A549 (cell line): ENCODE measurements at regions not wholly inside any gene's neighbourhood (a gene's known extent, or its start where the extent isn't known, plus 50 kb on each side); places are given as distances from the start of the nearest gene placed in this dataset.

Experiments
- ATAC-seq, 2 experiments: fragments of 200-7000 bp in 1 of 2; fragments of >200 bp in 1 of 2; cut with Nextera tagmentation in 1 of 2; cut with Tn5 transposase in 1 of 2; 3 replicates each; pipeline versions ENCODE4 v1.8.0 to v1.9.1; 2018 to 2020; ENCODE audit warnings: mild to moderate bottlenecking in 1 of 2, moderate library complexity in 1 of 2
- CTCF ChIA-PET: fragments of 300-600 bp; sonication (Branson Sonifier 250); formaldehyde crosslinking; extraction: SDS; loops from one replicate; lab custom pipeline; 2021; ENCODE audit warnings: antibody characterized with exemption, inconsistent platforms; lab: Yijun Ruan, JAX
- POLR2A ChIA-PET: fragments of 350-600 bp; formaldehyde crosslinking; extraction: SDS; loops from one replicate; lab custom pipeline; 2021; ENCODE audit warnings: antibody characterized with exemption, inconsistent platforms; lab: Yijun Ruan, JAX
- DNase-seq, 2 experiments: peaks; one replicate each; pipeline versions ENCODE4 v3.0.0 to v3.0.0-alpha.2; 2011 to 2016; ENCODE audit warnings: low read depth in 1 of 2, low spot score in 1 of 2
- FAIRE-seq: peaks from 2 replicates; lab custom pipeline; 2011; peaks lifted over from hg19 to GRCh38; lab: Jason Lieb, UNC
- H3K27ac ChIP-seq, 2 experiments: fragments of >200 bp; sonication (Bioruptor Twin); formaldehyde crosslinking; 3 replicates each; pipeline ENCODE4 v1.5.1; 2016 to 2017
- H3K4me1 ChIP-seq: fragments of >200 bp; sonication (Bioruptor Twin); formaldehyde crosslinking; 3 replicates; pipeline ENCODE4 v1.6.1; 2016
- H3K4me2 ChIP-seq: fragments of >200 bp; sonication (Bioruptor Twin); formaldehyde crosslinking; 3 replicates; pipeline ENCODE4 v1.6.1; 2016
- H3K4me3 ChIP-seq: fragments of >200 bp; sonication (Bioruptor Twin); formaldehyde crosslinking; 3 replicates; pipeline ENCODE4 v1.5.1; 2016
- H3K9me3 ChIP-seq: fragments of >200 bp; sonication (Bioruptor Twin); formaldehyde crosslinking; 3 replicates; pipeline ENCODE4 v1.6.1; 2016
- CBX2 ChIP-seq: fragments of 200-600 bp; sonication (generic); IDR thresholded peaks from 2 replicates; pipeline ENCODE4 v1.6.1; 2016; ENCODE audit warnings: low read depth, mild to moderate bottlenecking, borderline replicate concordance
- E2F6 ChIP-seq: IDR thresholded peaks from 2 replicates; pipeline ENCODE4 v1.6.1; 2012; ENCODE audit warnings: low read depth, borderline replicate concordance
- ELK1 ChIP-seq: fragments of 150-350 bp; IDR thresholded peaks from 2 replicates; pipeline ENCODE4 v1.6.1; 2014; ENCODE audit warnings: low read depth, mild to moderate bottlenecking, low read length
- EP300 ChIP-seq, 2 experiments: fragments of >200 bp; sonication (Bioruptor Twin); formaldehyde crosslinking; IDR thresholded peaks; 2 replicates in 1 of 2; 3 replicates in 1 of 2; pipeline ENCODE4 v1.6.1; 2016 to 2017
- ESRRA ChIP-seq: fragments of 150-350 bp; IDR thresholded peaks from 2 replicates; pipeline ENCODE4 v1.6.1; 2014; ENCODE audit warnings: mild to moderate bottlenecking, low read length, borderline replicate concordance
- FOXS1 ChIP-seq: fragments of 250-450 bp; sonication (Bioruptor Pico); IDR thresholded peaks from 2 replicates; pipeline ENCODE4 v1.5.0; 2020; ENCODE audit warnings: mild to moderate bottlenecking, moderate library complexity
- GATA3 ChIP-seq: IDR thresholded peaks from 2 replicates; pipeline ENCODE4 v1.6.1; 2012; ENCODE audit warnings: borderline replicate concordance
- JUN ChIP-seq, 2 experiments: fragments of >200 bp; sonication (Bioruptor Twin); formaldehyde crosslinking; IDR thresholded peaks; 2 replicates in 1 of 2; 3 replicates in 1 of 2; pipeline ENCODE4 v1.6.1; 2016 to 2017
- JUNB ChIP-seq: fragments of >200 bp; sonication (Bioruptor Twin); formaldehyde crosslinking; IDR thresholded peaks from 2 replicates; pipeline ENCODE4 v1.6.1; 2016
- KDM1A ChIP-seq: fragments of 200-600 bp; sonication (generic); IDR thresholded peaks from 2 replicates; pipeline ENCODE4 v1.6.1; 2016; ENCODE audit warnings: low read depth, mild to moderate bottlenecking
- KDM5A ChIP-seq: fragments of 200-600 bp; sonication (generic); IDR thresholded peaks from 2 replicates; pipeline ENCODE4 v1.6.1; 2016; ENCODE audit warnings: antibody characterized with exemption, mild to moderate bottlenecking
- MAZ ChIP-seq: fragments of 150-350 bp; IDR thresholded peaks from 2 replicates; pipeline ENCODE4 v1.6.1; 2014; ENCODE audit warnings: antibody characterized with exemption, low read depth, low read length, borderline replicate concordance
- NR3C1 ChIP-seq: fragments of >200 bp; sonication (Bioruptor Twin); formaldehyde crosslinking; IDR thresholded peaks from 3 replicates; pipeline ENCODE4 v1.6.1; 2017
- PHF8 ChIP-seq: fragments of 200-600 bp; sonication (generic); IDR thresholded peaks from 2 replicates; pipeline ENCODE4 v1.6.1; 2016; ENCODE audit warnings: low read depth, mild to moderate bottlenecking, antibody characterized with exemption, moderate library complexity, borderline replicate concordance
- POLR2A ChIP-seq: IDR thresholded peaks from 2 replicates; pipeline ENCODE4 v1.6.1; 2012; ENCODE audit warnings: mild to moderate bottlenecking, low read length
- POLR2AphosphoS2 ChIP-seq: conservative IDR thresholded peaks from 2 replicates; pipeline ENCODE4 v1.6.1; 2012; ENCODE audit warnings: low read length, improper control_type of control experiment, inconsistent platforms
- RCOR1 ChIP-seq: fragments of 150-350 bp; IDR thresholded peaks from 2 replicates; pipeline ENCODE4 v1.6.1; 2014; ENCODE audit warnings: antibody characterized with exemption, low read length, low read depth
- SMC3 ChIP-seq: fragments of >200 bp; sonication (Bioruptor Twin); formaldehyde crosslinking; IDR thresholded peaks from 3 replicates; pipeline ENCODE4 v1.6.1; 2018; ENCODE audit warnings: inconsistent platforms
- SREBF2 ChIP-seq: fragments of 450-650 bp; IDR thresholded peaks from 2 replicates; pipeline ENCODE4 v1.6.1; 2014; ENCODE audit warnings: mild to moderate bottlenecking, moderate library complexity
- ZFP36 ChIP-seq: fragments of 450-650 bp; IDR thresholded peaks from 2 replicates; pipeline ENCODE4 v1.6.1; 2014; ENCODE audit warnings: borderline replicate concordance; ENCODE audit not compliant: partially characterized antibody
- WGBS: methylation state at CpG from one replicate; pipeline ENCODE4 v1.1.6; 2017; ENCODE audit errors: missing lambda C conversion rate; 5-methylcytosine and 5-hydroxymethylcytosine counted together
- TF ChIP-seq, protein P1 (sequence below): fragments of 200-600 bp; sonication (generic); IDR thresholded peaks from 2 replicates; pipeline ENCODE4 v1.6.1; 2016; ENCODE audit warnings: antibody characterized with exemption, mild to moderate bottlenecking, moderate library complexity
- TF ChIP-seq, protein P2 (sequence below): IDR thresholded peaks from 2 replicates; pipeline ENCODE4 v1.6.1; 2012

- TF ChIP-seq, protein P1, sequence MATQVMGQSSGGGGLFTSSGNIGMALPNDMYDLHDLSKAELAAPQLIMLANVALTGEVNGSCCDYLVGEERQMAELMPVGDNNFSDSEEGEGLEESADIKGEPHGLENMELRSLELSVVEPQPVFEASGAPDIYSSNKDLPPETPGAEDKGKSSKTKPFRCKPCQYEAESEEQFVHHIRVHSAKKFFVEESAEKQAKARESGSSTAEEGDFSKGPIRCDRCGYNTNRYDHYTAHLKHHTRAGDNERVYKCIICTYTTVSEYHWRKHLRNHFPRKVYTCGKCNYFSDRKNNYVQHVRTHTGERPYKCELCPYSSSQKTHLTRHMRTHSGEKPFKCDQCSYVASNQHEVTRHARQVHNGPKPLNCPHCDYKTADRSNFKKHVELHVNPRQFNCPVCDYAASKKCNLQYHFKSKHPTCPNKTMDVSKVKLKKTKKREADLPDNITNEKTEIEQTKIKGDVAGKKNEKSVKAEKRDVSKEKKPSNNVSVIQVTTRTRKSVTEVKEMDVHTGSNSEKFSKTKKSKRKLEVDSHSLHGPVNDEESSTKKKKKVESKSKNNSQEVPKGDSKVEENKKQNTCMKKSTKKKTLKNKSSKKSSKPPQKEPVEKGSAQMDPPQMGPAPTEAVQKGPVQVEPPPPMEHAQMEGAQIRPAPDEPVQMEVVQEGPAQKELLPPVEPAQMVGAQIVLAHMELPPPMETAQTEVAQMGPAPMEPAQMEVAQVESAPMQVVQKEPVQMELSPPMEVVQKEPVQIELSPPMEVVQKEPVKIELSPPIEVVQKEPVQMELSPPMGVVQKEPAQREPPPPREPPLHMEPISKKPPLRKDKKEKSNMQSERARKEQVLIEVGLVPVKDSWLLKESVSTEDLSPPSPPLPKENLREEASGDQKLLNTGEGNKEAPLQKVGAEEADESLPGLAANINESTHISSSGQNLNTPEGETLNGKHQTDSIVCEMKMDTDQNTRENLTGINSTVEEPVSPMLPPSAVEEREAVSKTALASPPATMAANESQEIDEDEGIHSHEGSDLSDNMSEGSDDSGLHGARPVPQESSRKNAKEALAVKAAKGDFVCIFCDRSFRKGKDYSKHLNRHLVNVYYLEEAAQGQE = no peak
Measured at GRCh38 chr2:128445523-128445900, 126.8 kb upstream of the HS6ST1 start (continued).

DNA sequence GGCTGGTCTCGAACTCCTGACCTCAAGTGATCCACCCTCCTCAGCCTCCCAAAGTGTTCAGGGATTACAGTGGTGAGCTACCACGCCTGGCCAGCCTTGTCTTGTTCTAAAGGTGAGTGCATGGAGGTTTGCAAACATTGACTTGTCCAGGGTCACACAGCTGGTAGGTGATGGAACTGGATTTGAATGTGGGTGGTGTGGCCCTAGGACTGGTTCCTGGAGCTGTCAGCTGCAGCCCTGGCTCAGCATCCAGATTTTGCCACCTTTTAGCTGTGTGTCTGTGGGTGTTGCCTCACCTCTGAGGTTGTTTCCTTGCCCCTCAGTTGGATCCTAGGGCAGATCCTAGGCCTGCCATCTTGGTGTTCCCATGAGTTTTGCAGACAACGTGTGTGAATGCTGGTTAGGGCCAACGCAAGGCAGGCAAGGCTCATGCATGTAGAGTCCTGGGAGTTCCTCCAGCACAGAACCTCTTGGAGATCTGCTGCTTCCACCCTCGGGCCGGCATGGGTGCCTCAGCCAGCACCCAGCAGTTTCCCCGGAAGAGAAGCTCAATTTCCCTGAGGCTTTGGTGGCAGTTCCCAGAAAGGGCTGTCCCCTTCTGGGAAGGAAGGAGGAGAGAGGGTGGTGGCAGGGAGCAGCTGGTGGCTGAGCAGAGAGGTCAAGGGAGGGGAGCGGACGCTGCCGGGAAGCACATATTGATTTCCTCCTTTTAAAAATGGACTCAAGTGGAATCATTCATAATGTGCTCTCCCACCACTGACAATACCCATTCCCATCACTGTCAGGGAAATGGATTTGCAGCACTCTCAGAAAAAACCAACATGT lies 127.6 kb upstream of the HS6ST1 start:
- H3K27ac ChIP-seq = no peak overlapping the region
- no peak overlapping the region for H3K4me3 ChIP-seq
- DNase-seq (no peak), ATAC-seq (no peak), FAIRE-seq (no peak)
- ChIA-PET POLR2A (no interaction called here), CTCF (no interaction called here)
- H3K4me1 ChIP-seq = no peaks in the 10 kb centered on the region
- no peak overlapping the region for H3K4me2 ChIP-seq
- TF ChIP-seq SMC3 = no peak
- H3K9me3 ChIP-seq = no peaks in the 10 kb centered on the region
- 56% methylated on average over 10 of the region's 10 CpGs for WGBS

- CTCF ChIA-PET = no interaction called here
- FAIRE-seq = no peak
- H3K27ac ChIP-seq = no peak overlapping the region
- POLR2A ChIA-PET = no interaction called here
- DNase-seq = no peak
- H3K9me3 ChIP-seq = no peaks in the 10 kb centered on the region
- no peak overlapping the region for H3K4me3 ChIP-seq
- no peaks in the 10 kb centered on the region for H3K4me1 ChIP-seq
- WGBS = 64% methylated on average over 13 of the region's 17 CpGs
- no peak overlapping the region for H3K4me2 ChIP-seq
- no peak for TF ChIP-seq FOXS1 (CRISPR knock-in tag)
- TF ChIP-seq JUN (IDR thresholded peaks at IDR 0.05) = no peak
- TF ChIP-seq ZFP36 = no peak
- no peak for TF ChIP-seq RCOR1
- no peak for TF ChIP-seq PHF8
- TF ChIP-seq CBX2 = no peak
- no peak for TF ChIP-seq E2F6
- TF ChIP-seq POLR2AphosphoS2 = no peak
- no peak for TF ChIP-seq SREBF2
- no peak for TF ChIP-seq POLR2A
- ATAC-seq = no peak; a peak in 1 of 6 replicates
Measured at GRCh38 chr2:128446874-128447537, 128.3 kb upstream of the HS6ST1 start.

- CTCF ChIA-PET = no interaction called here
- no peak overlapping the region for H3K27ac ChIP-seq
- ATAC-seq = no peak
- no peak overlapping the region for H3K4me3 ChIP-seq
- no peak for FAIRE-seq
- POLR2A ChIA-PET = no interaction called here
- H3K4me2 ChIP-seq = no peak overlapping the region
- no peaks in the 10 kb centered on the region for H3K4me1 ChIP-seq
- 83% methylated on average over 1 of the region's 7 CpGs for WGBS
- no peak for TF ChIP-seq KDM1A
- no peak for TF ChIP-seq POLR2AphosphoS2
- TF ChIP-seq ELK1 = no peak
- TF ChIP-seq KDM5A = no peak
- no peak for TF ChIP-seq E2F6
- no peak for TF ChIP-seq GATA3
- TF ChIP-seq JUNB = no peak
- TF ChIP-seq EP300 (IDR thresholded peaks at IDR 0.05) = no peak
- TF ChIP-seq ZFP36 = no peak
- TF ChIP-seq, protein P2, sequence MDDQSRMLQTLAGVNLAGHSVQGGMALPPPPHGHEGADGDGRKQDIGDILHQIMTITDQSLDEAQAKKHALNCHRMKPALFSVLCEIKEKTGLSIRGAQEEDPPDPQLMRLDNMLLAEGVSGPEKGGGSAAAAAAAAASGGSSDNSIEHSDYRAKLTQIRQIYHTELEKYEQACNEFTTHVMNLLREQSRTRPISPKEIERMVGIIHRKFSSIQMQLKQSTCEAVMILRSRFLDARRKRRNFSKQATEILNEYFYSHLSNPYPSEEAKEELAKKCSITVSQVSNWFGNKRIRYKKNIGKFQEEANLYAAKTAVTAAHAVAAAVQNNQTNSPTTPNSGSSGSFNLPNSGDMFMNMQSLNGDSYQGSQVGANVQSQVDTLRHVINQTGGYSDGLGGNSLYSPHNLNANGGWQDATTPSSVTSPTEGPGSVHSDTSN = no peak
- TF ChIP-seq MAZ = no peak
- no peak for TF ChIP-seq ESRRA
- no peak for TF ChIP-seq NR3C1
- H3K9me3 ChIP-seq = no peaks in the 10 kb centered on the region
- no peak for DNase-seq
Measured at GRCh38 chr2:128447538-128447995, 128.9 kb upstream of the HS6ST1 start.
